GM18873 (cell line): ENCODE measurements at regions not wholly inside any gene's neighbourhood (a gene's known extent, or its start where the extent isn't known, plus 50 kb on each side); places are given as distances from the start of the nearest gene placed in this dataset.

Experiments used
- ATAC-seq: cut with Tn5 transposase; IDR thresholded peaks from one replicate; pipeline ENCODE4 v1.9.1; 2021; ENCODE audit warnings: mild to moderate bottlenecking, moderate library complexity, moderate number of reproducible peaks; ENCODE audit not compliant: unreplicated experiment, low FRiP score

DNA sequence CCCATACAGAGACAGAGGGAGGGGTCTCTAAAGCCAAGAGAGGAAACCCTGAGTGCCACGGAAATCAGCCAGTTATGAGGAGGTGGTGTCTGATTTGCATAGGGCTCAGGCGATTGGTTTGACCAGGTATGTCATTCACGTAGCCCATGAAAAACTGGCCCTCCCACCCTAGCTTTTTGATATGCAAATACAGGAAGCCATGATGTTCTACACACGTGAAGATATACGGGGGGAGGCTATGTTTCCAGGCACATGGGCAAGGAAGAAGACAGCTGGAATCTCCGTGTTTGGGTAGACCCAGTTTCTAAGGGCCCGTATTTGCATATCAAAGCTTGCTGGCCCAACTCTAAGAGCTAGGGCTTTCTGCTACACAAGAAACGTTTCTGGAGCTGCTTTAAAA is 717.8 kb upstream of the SEL1L start:
- ATAC-seq = no peak

DNA sequence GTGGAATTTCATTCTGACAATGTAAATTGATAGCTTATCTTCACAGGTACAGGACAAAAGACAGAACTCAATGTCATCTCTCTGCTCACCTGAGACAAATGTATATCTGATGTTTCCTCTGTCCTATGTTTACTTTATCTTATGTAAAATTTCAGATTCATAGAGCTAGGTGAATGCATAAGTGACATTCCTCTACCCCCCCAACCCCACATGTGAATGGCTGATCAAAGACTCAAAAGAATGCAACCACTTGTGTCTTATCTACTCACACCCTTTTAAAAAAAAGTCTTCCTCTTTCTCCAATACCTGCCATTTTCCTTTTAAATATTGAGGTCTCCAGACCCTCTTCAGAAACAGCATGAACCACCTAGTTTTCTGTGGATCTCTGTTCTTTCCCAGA is 736.6 kb upstream of the SEL1L start:
- no peak for ATAC-seq

GRCh38 chr14:82298811-82299210 is 765.2 kb upstream of the SEL1L start:
- no peak for ATAC-seq

- ATAC-seq = no peak
Observed at GRCh38 chr14:82309199-82309598, 775.5 kb upstream of the SEL1L start.

DNA sequence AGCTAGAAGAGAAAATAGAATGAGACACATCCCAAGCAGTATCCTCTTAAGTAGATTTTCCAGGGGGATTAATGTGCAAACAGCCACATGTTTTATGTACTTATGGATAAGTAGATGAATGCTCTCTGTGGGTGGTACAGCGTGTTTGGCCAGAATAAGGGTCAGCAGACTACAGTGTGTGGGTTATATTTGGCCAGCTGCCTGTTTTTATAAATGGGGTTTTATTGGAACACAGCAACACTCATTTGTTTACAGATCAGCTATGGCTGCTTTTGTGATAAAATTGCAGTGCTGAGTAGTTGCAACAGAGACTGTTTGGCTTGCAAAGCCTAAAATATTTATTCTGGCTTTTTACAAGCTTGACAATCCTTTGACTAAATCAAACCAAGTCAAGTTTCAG is 780.2 kb upstream of the SEL1L start:
- no peak for ATAC-seq

- no peak for ATAC-seq
Observed at GRCh38 chr14:82328442-82328841, 794.8 kb upstream of the SEL1L start.

- no peak for ATAC-seq
Observed at GRCh38 chr14:82341261-82341810, 807.7 kb upstream of the SEL1L start.

DNA sequence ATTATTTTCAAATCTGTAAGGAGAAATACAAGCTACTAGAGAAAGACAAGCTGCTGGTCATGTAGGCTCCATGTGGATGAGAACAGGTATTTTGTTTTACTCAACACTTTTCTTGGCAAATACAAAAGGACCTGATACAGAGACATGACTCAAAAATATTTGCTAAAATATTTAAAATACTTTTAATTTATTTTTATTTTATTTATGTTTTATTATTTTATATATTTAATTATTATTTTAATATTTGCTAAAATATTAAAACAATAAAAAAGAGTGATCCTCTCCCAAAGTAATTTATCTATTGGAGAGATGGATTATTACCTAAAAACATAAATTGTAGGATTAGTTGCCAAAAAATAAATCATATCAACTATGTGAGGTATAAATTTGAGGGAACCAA is 808.9 kb upstream of the SEL1L start:
- ATAC-seq = no peak

- no peak for ATAC-seq
Observed at GRCh38 chr14:82345184-82345583, 811.5 kb upstream of the SEL1L start.

GRCh38 chr14:82354126-82354525 is 820.5 kb upstream of the SEL1L start:
- no peak for ATAC-seq

- no peak for ATAC-seq
Observed at GRCh38 chr14:82359201-82359600, 825.5 kb upstream of the SEL1L start.

GRCh38 chr14:82362452-82362851 is 828.8 kb upstream of the SEL1L start:
- ATAC-seq = no peak

DNA sequence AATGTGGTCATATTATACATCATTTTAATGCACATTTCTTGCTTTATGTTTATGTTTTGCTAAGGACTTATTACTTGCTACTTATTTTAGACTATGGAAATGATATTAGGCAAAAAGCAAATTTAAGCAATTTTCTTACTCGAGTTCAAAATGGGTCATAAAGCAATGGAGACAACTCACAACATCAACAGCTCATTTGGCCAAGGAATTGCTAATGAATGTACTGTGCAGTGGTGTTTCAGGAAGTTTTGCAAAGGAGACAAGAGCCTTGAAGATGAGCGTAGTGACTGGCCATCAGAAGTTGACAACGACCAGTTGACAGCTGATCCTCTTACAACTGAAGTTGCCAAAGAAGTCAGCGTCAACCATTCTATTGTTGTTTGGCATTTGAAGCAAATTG is 831.8 kb upstream of the SEL1L start:
- no peak for ATAC-seq

GRCh38 chr14:82366803-82367202 is 833.1 kb upstream of the SEL1L start:
- no peak for ATAC-seq

GRCh38 chr14:82379291-82379690 is 845.6 kb upstream of the SEL1L start:
- no peak for ATAC-seq

DNA sequence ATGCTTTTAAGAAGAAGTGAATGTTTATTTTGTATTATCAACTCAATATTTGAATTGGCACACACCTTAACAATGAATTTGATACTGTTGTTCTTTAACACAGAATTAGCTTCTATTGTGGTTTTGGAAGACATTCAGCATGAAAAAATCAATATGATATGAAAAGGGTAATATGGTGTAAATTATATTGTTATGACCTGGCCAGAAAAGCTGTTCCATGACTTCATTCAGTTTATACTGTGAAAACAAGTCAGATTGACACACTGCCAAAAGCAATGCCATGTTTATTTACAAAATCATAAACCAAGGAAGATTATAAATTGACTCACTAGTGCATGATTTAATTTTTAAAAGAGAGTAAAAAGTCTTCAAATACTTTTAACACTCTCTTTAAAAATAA is 851.4 kb upstream of the SEL1L start:
- no peak for ATAC-seq

DNA sequence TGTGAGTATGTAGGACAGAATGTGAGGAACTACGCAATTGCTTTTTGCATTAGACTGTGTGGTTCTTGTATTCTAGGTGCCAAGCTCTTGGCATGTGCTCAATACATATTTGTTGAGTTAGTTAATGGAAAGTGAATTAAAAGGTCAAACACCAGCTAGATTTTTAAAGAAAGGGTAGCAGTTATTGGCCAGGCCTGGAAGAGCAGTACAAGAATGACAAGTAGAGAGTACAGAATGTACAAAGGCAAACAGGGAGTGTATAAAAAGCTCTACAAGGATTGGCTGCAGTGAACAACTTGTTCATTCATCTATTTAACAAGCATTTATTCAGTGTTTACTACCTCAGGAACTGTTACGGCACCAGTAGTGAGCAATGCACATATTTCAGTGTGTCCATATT is 854.0 kb upstream of the SEL1L start:
- ATAC-seq = no peak

DNA sequence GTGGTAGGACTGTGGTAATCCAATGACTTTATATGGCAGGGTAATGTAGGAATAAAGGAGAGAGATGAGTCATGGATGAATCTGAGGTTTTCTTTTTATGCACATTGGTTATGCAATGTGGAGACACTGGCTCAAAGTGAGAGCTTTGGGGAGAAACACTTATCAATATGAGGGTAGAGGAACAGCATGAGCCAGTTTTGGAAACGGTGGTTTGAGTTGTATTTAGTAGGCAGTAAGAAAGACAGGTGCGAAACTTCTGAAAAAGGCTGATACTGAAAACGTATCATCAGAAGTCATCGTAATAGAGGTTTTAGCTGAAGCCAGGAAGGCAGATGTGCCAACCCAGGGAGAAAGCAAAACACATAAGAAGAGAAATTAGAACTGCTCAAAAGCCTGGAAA is 854.8 kb upstream of the SEL1L start:
- ATAC-seq = no peak

DNA sequence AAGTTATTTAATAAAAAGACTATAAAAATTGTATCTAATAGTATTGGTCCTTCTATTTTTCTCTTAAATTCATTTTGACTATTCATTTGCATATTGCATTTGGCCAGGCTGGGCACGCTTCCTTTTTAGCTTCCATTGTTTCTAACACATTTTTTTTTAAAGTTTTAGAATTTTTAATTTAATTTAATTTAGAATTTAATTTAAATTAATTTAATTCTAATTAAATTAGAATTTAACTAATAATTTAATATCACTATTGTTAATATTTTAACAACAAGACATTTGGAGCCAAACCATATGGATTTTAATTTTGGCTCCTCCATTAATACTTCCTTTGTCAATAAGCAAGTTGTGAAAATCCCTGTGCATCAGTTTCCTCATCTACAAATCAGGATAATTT is 856.9 kb upstream of the SEL1L start:
- no peak for ATAC-seq

DNA sequence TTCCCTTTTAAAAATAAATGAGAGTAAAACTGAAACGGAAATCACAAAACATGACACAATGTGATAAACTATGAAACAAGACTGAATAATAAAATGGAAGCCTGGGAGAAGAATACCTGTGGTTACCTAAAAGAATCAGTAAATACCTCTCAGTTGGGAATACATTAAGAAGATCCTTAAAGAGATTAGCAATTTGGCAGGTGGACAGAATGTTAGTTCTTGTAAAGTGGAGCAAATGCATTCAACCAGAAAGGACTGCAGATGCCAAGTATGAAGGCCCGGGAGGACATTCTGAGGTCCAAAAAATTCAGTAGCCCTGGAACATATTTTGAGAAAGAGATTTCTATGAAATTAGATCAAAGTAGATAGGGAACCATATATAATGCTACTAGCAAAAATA is 861.3 kb upstream of the SEL1L start:
- ATAC-seq = no peak

- ATAC-seq = no peak
Observed at GRCh38 chr14:82398256-82398655, 864.6 kb upstream of the SEL1L start.

DNA sequence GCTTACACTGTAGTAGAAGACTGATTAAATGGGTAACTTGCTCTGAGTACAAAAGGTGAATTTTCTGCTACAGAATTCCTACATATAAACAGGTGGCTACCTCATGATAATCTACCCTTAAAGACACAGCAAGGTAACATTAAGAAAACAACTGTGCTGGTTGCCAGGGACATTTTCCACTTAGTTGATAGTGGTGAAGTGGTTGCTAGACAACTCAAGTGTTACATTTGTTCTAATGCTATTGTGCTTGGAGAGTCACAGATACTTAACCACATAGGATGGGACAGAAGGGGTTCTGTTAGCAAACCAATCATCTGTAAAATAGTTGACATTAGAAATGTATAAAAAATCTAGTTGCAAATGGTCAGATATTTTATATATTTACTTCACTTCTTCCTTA is 870.3 kb upstream of the SEL1L start:
- no peak for ATAC-seq

- no peak for ATAC-seq
Observed at GRCh38 chr14:82410064-82410463, 876.4 kb upstream of the SEL1L start.
